Glutamatergic neuron (in vitro differentiated cells): ENCODE measurements at regions not wholly inside any gene's neighbourhood (a gene's known extent, or its start where the extent isn't known, plus 50 kb on each side); places are given as distances from the start of the nearest gene placed in this dataset.

ENCODE experiments used
- DNase-seq: peaks from one replicate; pipeline ENCODE4 v3.0.0; 2022
- H3K27ac Mint-ChIP-seq: one replicate; pipeline ENCODE4 v1.8.0; 2020; ENCODE audit warnings: mild to moderate bottlenecking, mixed read lengths, inconsistent platforms; ENCODE audit not compliant: unreplicated experiment
- H3K27me3 Mint-ChIP-seq: one replicate; pipeline ENCODE4 v1.8.0; 2020; ENCODE audit warnings: mild to moderate bottlenecking, moderate library complexity, mixed read lengths, inconsistent platforms; ENCODE audit not compliant: unreplicated experiment
- H3K36me3 Mint-ChIP-seq: one replicate; pipeline ENCODE4 v1.8.0; 2020; ENCODE audit warnings: mild to moderate bottlenecking, mixed read lengths, inconsistent platforms; ENCODE audit not compliant: unreplicated experiment
- H3K4me1 Mint-ChIP-seq: one replicate; pipeline ENCODE4 v1.8.0; 2020; ENCODE audit warnings: mild to moderate bottlenecking, low read depth, mixed read lengths, inconsistent platforms; ENCODE audit not compliant: unreplicated experiment
- H3K4me3 Mint-ChIP-seq: one replicate; pipeline ENCODE4 v1.8.0; 2020; ENCODE audit warnings: mild to moderate bottlenecking, mixed read lengths, inconsistent platforms; ENCODE audit not compliant: unreplicated experiment
- H3K9me3 Mint-ChIP-seq: one replicate; pipeline ENCODE4 v1.8.0; 2020; ENCODE audit warnings: mild to moderate bottlenecking, moderate library complexity, mixed read lengths, inconsistent platforms; ENCODE audit not compliant: unreplicated experiment
- TF ChIP-seq, protein P1 (sequence below): fragments of 200-600 bp; sonication (generic); IDR thresholded peaks from one replicate; pipeline ENCODE4 v1.5.0; 2021; ENCODE audit not compliant: partially characterized antibody, unreplicated experiment

DNA sequence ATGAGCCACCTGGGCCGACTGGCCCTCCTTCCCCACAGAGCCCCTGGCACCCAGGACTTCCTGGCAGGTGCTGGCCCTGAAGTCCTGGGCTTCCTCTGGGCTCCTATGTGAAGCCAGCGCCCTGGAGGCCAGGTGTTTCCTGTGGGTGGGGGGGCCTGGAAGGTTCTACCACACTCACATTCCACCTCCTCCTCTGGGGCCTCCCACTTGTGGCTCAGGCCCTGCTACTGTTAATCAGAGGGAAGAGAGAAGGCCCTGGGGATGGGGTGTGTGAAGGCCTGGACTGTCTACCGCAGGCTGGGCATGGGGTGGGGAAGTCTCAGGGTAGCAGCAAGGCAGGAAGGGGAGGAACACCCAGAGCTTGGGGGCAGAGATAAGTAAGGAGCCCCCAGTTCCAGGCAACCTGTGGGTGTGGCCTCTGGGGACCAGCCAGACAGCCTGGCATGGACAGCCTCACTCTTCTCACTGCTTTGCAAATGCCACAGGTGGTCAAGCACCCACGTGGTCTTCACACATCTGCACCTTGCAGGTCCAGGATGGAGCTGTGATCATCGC lies 111.9 kb upstream of the TNRC6C start:
- TF ChIP-seq, protein P1, sequence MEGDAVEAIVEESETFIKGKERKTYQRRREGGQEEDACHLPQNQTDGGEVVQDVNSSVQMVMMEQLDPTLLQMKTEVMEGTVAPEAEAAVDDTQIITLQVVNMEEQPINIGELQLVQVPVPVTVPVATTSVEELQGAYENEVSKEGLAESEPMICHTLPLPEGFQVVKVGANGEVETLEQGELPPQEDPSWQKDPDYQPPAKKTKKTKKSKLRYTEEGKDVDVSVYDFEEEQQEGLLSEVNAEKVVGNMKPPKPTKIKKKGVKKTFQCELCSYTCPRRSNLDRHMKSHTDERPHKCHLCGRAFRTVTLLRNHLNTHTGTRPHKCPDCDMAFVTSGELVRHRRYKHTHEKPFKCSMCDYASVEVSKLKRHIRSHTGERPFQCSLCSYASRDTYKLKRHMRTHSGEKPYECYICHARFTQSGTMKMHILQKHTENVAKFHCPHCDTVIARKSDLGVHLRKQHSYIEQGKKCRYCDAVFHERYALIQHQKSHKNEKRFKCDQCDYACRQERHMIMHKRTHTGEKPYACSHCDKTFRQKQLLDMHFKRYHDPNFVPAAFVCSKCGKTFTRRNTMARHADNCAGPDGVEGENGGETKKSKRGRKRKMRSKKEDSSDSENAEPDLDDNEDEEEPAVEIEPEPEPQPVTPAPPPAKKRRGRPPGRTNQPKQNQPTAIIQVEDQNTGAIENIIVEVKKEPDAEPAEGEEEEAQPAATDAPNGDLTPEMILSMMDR = no peak
- Mint-ChIP-seq H3K4me1 (no peaks in the 10 kb centered on the region), H3K9me3 (no peaks in the 10 kb centered on the region), H3K27ac (no peak overlapping the region), H3K36me3 (no peaks in the 10 kb centered on the region), H3K4me3 (no peak overlapping the region), H3K27me3 (peaks cover 2% of the 10 kb centered on the region)
- no peak for DNase-seq

DNA sequence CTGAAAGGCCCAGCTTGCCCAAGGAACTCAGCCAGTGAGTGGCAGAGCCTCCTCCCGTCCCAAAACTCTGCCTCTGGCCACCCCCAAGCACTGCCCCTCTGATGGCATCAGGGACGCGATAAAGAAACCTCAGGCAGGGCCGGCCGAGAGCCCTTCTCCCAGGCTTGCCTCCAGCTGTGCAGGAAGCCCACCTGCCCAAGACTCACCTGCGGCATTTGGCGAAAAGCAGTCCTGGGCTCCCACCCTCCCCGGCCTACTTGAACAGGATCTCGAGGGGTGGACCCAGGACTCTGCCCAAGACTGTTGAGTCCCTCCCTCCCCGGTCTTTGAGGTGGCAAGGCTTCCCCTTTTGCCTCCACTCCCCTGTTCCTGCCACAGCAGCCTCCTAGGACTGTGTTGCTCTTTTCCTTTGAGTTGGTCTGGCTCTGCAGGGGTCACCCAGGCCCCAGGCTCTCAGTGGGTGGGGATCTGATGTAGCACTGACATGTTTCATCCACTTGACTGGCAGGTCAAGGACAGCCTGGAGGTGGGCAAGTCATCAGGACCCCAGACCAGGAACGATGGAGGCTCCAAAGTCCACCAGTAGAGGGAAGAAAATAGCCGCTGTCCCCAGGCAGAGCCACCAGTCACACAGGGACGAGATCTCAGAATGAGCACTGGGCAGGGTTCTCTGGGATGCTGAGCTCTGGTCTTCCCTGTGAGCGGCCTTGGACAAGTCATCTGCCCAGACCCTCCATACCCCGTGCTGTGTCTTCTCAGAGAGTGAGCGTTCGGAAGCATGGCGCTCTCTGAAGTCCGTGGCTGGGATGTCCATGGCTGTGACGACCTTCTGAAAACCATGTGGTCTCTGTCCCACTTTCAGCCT lies 111.0 kb upstream of the TNRC6C start:
- H3K4me3 Mint-ChIP-seq = no peak overlapping the region
- no peak for DNase-seq

DNA sequence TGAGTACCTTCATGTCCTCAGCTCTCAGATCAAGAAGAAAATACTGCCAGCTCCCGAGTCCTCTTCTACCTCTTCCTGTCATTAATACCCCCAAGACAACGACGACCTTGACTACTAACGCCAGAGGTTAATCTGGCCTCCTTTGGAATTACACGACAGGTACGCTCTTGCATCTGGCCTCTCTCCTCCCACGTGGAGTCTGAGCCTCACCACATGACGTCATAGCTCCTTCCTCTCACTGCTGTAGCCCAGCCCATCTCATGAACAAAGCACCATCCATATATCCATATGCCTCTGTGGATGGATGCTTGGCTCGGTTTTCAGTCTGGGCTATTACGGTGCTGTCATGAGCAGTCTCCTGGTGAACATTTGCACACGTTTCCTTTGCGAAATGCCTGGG lies 110.2 kb upstream of the TNRC6C start:
- Mint-ChIP-seq H3K27me3 (peaks cover 2% of the 10 kb centered on the region), H3K4me3 (no peak overlapping the region), H3K27ac (no peak overlapping the region), H3K4me1 (no peaks in the 10 kb centered on the region), H3K36me3 (no peaks in the 10 kb centered on the region), H3K9me3 (no peaks in the 10 kb centered on the region)
- TF ChIP-seq, protein P1 = no peak
- no peak for DNase-seq

More for the DNA sequence above, 111.0 kb upstream of the TNRC6C start:
- Mint-ChIP-seq H3K36me3 (no peaks in the 10 kb centered on the region), H3K27ac (no peak overlapping the region), H3K9me3 (no peaks in the 10 kb centered on the region), H3K27me3 (peaks cover 2% of the 10 kb centered on the region), H3K4me1 (no peaks in the 10 kb centered on the region)
- TF ChIP-seq, protein P1 = no peak

DNA sequence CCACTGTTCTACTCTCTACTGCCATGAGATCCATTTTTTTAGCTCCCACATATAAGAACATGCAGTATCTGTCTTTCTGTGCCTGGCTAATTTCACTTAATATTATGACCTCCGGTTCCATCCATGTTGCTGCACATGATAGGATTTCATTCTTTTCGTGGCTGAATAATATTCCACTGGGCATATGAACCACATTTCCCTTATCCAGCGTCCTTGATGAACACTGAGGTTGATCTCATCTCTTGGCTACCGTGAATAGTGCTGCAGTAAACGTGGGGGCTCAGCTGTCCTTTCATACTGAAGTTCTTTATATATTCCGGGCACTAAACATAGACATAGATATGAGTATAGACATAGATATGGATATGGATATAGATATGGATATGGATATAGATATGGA lies 109.3 kb upstream of the TNRC6C start:
- Mint-ChIP-seq H3K4me1 (no peaks in the 10 kb centered on the region), H3K27me3 (peaks cover 2% of the 10 kb centered on the region), H3K9me3 (no peaks in the 10 kb centered on the region), H3K27ac (no peak overlapping the region), H3K36me3 (no peaks in the 10 kb centered on the region), H3K4me3 (no peak overlapping the region)
- TF ChIP-seq, protein P1 = no peak
- no peak for DNase-seq

DNA sequence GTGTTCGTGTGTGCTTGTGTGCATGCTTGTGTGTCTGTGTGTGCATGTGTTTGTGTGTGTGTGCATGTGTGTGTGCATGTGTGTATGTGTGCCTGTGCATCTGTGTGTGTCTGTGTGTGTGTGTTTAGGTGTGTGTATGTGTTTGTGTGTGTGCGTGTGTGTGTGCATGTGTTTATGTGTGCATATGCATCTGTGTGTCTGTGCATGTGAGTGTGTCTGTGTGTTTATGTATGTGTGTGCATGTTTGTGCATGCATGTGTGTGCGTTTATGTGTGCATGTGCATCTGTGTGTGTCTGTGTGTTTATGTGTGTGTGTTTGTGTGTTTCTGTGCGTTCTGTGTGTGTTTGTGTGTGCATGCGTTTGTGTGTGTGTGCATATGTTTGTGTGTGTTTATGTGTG lies 106.6 kb upstream of the TNRC6C start:
- no peak for DNase-seq
- Mint-ChIP-seq H3K4me1 (no peaks in the 10 kb centered on the region), H3K9me3 (no peaks in the 10 kb centered on the region), H3K36me3 (no peaks in the 10 kb centered on the region), H3K4me3 (no peak overlapping the region), H3K27me3 (peaks cover 6% of the 10 kb centered on the region), H3K27ac (no peak overlapping the region)
- TF ChIP-seq, protein P1 = no peak
